COLO668 (cell line): ENCODE measurements at regions not wholly inside any gene's neighbourhood (a gene's known extent, or its start where the extent isn't known, plus 50 kb on each side); places are given as distances from the start of the nearest gene placed in this dataset.

ENCODE experiments used
- DNase-seq: peaks from one replicate; lab custom pipeline; 2025; ENCODE audit not compliant: unreplicated experiment; lab: John Stamatoyannopoulos, UW

- DNase-seq, result no peak
Observed at GRCh38 chr1:39107341-39108290, 81.5 kb downstream of the NDUFS5 start.

GRCh38 chr1:39109644-39110043 lies 83.5 kb downstream of the NDUFS5 start:
- no peak for DNase-seq

GRCh38 chr1:39110325-39110851 lies 84.2 kb downstream of the NDUFS5 start:
- DNase-seq, result no peak

GRCh38 chr1:39110882-39111281 lies 84.7 kb downstream of the NDUFS5 start:
- DNase-seq, result no peak

GRCh38 chr1:39113109-39113743 lies 87.1 kb downstream of the NDUFS5 start:
- no peak for DNase-seq

- DNase-seq, result no peak
Observed at GRCh38 chr1:39115271-39116110, 89.0 kb upstream of the MACF1 start.

GRCh38 chr1:39116116-39116607 lies 88.3 kb upstream of the MACF1 start:
- no peak for DNase-seq

GRCh38 chr1:39116860-39117728 lies 87.4 kb upstream of the MACF1 start:
- peak; percentile 28 for DNase-seq

GRCh38 chr1:39117899-39118450 lies 86.5 kb upstream of the MACF1 start:
- DNase-seq, result no peak

- DNase-seq, result no peak
Observed at GRCh38 chr1:39122056-39122455, 82.4 kb upstream of the MACF1 start.

GRCh38 chr1:39124282-39124681 lies 80.2 kb upstream of the MACF1 start:
- no peak for DNase-seq

- DNase-seq, result no peak
Observed at GRCh38 chr1:39127513-39127912, 77.0 kb upstream of the MACF1 start.

GRCh38 chr1:39128126-39128525 lies 76.4 kb upstream of the MACF1 start:
- DNase-seq, result no peak

- no peak for DNase-seq
Observed at GRCh38 chr1:39128959-39129358, 75.5 kb upstream of the MACF1 start.

- no peak for DNase-seq
Observed at GRCh38 chr1:39129514-39129913, 75.0 kb upstream of the MACF1 start.

GRCh38 chr1:39130325-39130724 lies 74.2 kb upstream of the MACF1 start:
- no peak for DNase-seq

GRCh38 chr1:39131940-39132339 lies 72.6 kb upstream of the MACF1 start:
- no peak for DNase-seq

- peak; percentile 72 for DNase-seq
Observed at GRCh38 chr1:39132505-39133339, 71.8 kb upstream of the MACF1 start.

GRCh38 chr1:39133340-39133684 lies 71.2 kb upstream of the MACF1 start:
- DNase-seq, result no peak
